ENCODE measurements at regions not wholly inside any gene's neighbourhood (a gene's known extent, or its start where the extent isn't known, plus 50 kb on each side); places are given as distances from the start of the nearest gene placed in this dataset.
A peak's percentile ranks its signal among the peaks of the same experiment; 100 is the strongest.

GRCh38 chr5:77851176-77852067 lies 75.3 kb upstream of the TBCA start:
- DNase-seq, result no peak
- Mint-ChIP-seq H3K9me3 (no peaks in the 10 kb centered on the region), H3K4me1 (ENCODE audit: low read depth) (peaks cover 11% of the 10 kb centered on the region), H3K36me3 (ENCODE audit: low read depth) (no peaks in the 10 kb centered on the region), H3K4me3 (peak overlapping the region; percentile 63), H3K27ac (no peak overlapping the region), H3K27me3 (peaks cover 40% of the 10 kb centered on the region)
- peak; percentile 13 for ATAC-seq
- CTCF ChIA-PET, result no interaction called here
- POLR2A ChIA-PET, result no interaction called here
- TF ChIP-seq, protein P1, sequence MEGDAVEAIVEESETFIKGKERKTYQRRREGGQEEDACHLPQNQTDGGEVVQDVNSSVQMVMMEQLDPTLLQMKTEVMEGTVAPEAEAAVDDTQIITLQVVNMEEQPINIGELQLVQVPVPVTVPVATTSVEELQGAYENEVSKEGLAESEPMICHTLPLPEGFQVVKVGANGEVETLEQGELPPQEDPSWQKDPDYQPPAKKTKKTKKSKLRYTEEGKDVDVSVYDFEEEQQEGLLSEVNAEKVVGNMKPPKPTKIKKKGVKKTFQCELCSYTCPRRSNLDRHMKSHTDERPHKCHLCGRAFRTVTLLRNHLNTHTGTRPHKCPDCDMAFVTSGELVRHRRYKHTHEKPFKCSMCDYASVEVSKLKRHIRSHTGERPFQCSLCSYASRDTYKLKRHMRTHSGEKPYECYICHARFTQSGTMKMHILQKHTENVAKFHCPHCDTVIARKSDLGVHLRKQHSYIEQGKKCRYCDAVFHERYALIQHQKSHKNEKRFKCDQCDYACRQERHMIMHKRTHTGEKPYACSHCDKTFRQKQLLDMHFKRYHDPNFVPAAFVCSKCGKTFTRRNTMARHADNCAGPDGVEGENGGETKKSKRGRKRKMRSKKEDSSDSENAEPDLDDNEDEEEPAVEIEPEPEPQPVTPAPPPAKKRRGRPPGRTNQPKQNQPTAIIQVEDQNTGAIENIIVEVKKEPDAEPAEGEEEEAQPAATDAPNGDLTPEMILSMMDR (IDR thresholded peaks at IDR 0.05), result no peak
- intact Hi-C loops (cut with micrococcal nuclease), result loop anchor here (10.0 kb wide), 1 partner anchor 123 kb away; no protein-coding TSS in a partner anchor

GRCh38 chr5:77850536-77851175 lies 74.5 kb upstream of the TBCA start:
- TF ChIP-seq, protein P1 (IDR thresholded peaks at IDR 0.05), result no peak
- intact Hi-C loops (cut with micrococcal nuclease), result loop anchor here (10.0 kb wide), 1 partner anchor 124 kb away; no protein-coding TSS in a partner anchor
- Mint-ChIP-seq H3K36me3 (ENCODE audit: low read depth) (no peaks in the 10 kb centered on the region), H3K9me3 (no peaks in the 10 kb centered on the region), H3K4me1 (ENCODE audit: low read depth) (peaks cover 11% of the 10 kb centered on the region), H3K4me3 (peak overlapping the region; percentile 20), H3K27ac (no peak overlapping the region), H3K27me3 (peaks cover 36% of the 10 kb centered on the region)
- ChIA-PET CTCF (no interaction called here), POLR2A (no interaction called here)
- ATAC-seq (no peak), DNase-seq (no peak)

- CTCF ChIA-PET, result no interaction called here
- Mint-ChIP-seq H3K4me1 (ENCODE audit: low read depth) (peaks cover 16% of the 10 kb centered on the region), H3K4me3 (no peak overlapping the region), H3K27me3 (peaks cover 44% of the 10 kb centered on the region), H3K27ac (no peak overlapping the region), H3K9me3 (no peaks in the 10 kb centered on the region), H3K36me3 (ENCODE audit: low read depth) (no peaks in the 10 kb centered on the region)
- DNase-seq (no peak), ATAC-seq (no peak)
- intact Hi-C loops (cut with micrococcal nuclease), result loop anchor here (10.0 kb wide), 1 partner anchor 205 kb away; no protein-coding TSS in a partner anchor
- TF ChIP-seq, protein P1 (IDR thresholded peaks at IDR 0.05), result no peak
- POLR2A ChIA-PET, result interaction anchor here (1.0 kb wide), 1 partner anchor 74 kb away, joined by 3 read pairs; no protein-coding TSS in a partner anchor
Measured at GRCh38 chr5:77849308-77849900, 73.3 kb upstream of the TBCA start.

DNA sequence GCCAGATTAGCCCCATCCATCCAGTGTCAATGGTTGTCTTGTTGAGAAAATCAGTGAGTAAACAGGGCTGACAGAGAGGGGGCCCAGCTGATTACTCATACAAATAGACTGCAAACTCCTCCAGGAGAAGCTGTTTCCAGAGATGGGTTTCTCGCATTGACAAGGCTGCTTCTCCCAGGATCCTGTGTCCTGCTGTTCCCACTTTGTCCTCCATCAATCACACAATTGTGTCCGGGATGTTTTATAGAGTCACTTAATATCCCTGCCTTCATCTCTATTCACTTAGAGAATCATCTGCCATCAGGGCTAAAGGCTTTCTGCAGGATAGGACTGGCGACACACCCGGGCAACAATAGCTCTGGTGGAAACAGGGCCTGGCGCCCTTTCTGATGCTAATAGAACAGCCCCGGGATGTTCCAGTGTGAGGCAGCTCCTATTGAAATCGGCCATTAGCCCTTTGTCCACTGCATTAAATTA lies 71.7 kb upstream of the TBCA start:
- Mint-ChIP-seq H3K4me1 (ENCODE audit: low read depth) (peaks cover 16% of the 10 kb centered on the region), H3K4me3 (no peak overlapping the region), H3K36me3 (ENCODE audit: low read depth) (no peaks in the 10 kb centered on the region), H3K9me3 (no peaks in the 10 kb centered on the region), H3K27me3 (peaks cover 50% of the 10 kb centered on the region), H3K27ac (no peak overlapping the region)
- DNase-seq, result no peak
- ChIA-PET CTCF (no interaction called here), POLR2A (no interaction called here)
- no peak for ATAC-seq
- TF ChIP-seq, protein P1 (IDR thresholded peaks at IDR 0.05), result no peak
- intact Hi-C loops (cut with micrococcal nuclease), result loop anchor here (10.0 kb wide), 1 partner anchor 203 kb away; no protein-coding TSS in a partner anchor

Measured in activated CD8-positive, alpha-beta T cell treated with anti-CD3 and anti-CD28 coated beads for 36 hours (primary cell).